Urothelium cell line (cell line): ENCODE measurements at regions not wholly inside any gene's neighbourhood (a gene's known extent, or its start where the extent isn't known, plus 50 kb on each side); places are given as distances from the start of the nearest gene placed in this dataset.
A peak's percentile ranks its signal among the peaks of the same experiment; 100 is the strongest.
"Not testable (repeated sequence)": the region's sequence is repeated elsewhere in the genome, so short reads cannot be mapped to it uniquely, and the experiment has no call there.

ENCODE experiments used
- DNase-seq: peaks from one replicate; pipeline ENCODE4 v3.0.0; 2011; ENCODE audit warnings: low spot score, mixed read lengths
- FAIRE-seq: peaks from 2 replicates; lab custom pipeline; 2011; peaks lifted over from hg19 to GRCh38; lab: Jason Lieb, UNC

- FAIRE-seq (no peak), DNase-seq (no peak)
Observed at GRCh38 chr21:22691658-22692057, 1693.4 kb downstream of the NCAM2 start.

GRCh38 chr21:22703521-22703920, 1705.3 kb downstream of the NCAM2 start:
- DNase-seq (no peak), FAIRE-seq (no peak)

- DNase-seq (no peak), FAIRE-seq (no peak)
Observed at GRCh38 chr21:22710721-22711120, 1712.5 kb downstream of the NCAM2 start.

GRCh38 chr21:22711636-22712035, 1713.4 kb downstream of the NCAM2 start:
- FAIRE-seq (no peak), DNase-seq (no peak)

- DNase-seq (no peak), FAIRE-seq (no peak)
Observed at GRCh38 chr21:22725436-22725835, 1727.2 kb downstream of the NCAM2 start.

GRCh38 chr21:22728091-22728490, 1729.9 kb downstream of the NCAM2 start:
- no peak for DNase-seq
- FAIRE-seq = no peak

- FAIRE-seq = no peak
- no peak for DNase-seq
Observed at GRCh38 chr21:22743085-22743484, 1744.9 kb downstream of the NCAM2 start.

- FAIRE-seq (no peak), DNase-seq (no peak)
Observed at GRCh38 chr21:22754746-22755145, 1756.5 kb downstream of the NCAM2 start.

GRCh38 chr21:22758478-22758877, 1760.3 kb downstream of the NCAM2 start:
- FAIRE-seq = no peak
- peak; percentile 4 for DNase-seq

- FAIRE-seq (no peak), DNase-seq (no peak)
Observed at GRCh38 chr21:22762463-22762862, 1764.3 kb downstream of the NCAM2 start.

GRCh38 chr21:22763442-22763841, 1765.2 kb downstream of the NCAM2 start:
- FAIRE-seq (no peak), DNase-seq (no peak)

GRCh38 chr21:22764222-22764621, 1766.0 kb downstream of the NCAM2 start:
- FAIRE-seq (no peak), DNase-seq (no peak)

GRCh38 chr21:22791376-22791775, 1793.2 kb downstream of the NCAM2 start:
- no peak for FAIRE-seq
- no peak for DNase-seq

GRCh38 chr21:22791986-22792560, 1793.9 kb downstream of the NCAM2 start:
- no peak for FAIRE-seq
- peak; percentile 20 for DNase-seq

GRCh38 chr21:22795091-22795490, 1796.9 kb downstream of the NCAM2 start:
- FAIRE-seq (no peak), DNase-seq (no peak)

GRCh38 chr21:22795644-22796043, 1797.4 kb downstream of the NCAM2 start:
- DNase-seq (no peak), FAIRE-seq (no peak)

- DNase-seq (no peak), FAIRE-seq (no peak)
Observed at GRCh38 chr21:22796147-22796546, 1797.9 kb downstream of the NCAM2 start.

- DNase-seq = no peak
- FAIRE-seq = no peak
Observed at GRCh38 chr21:22804151-22804550, 1805.9 kb downstream of the NCAM2 start.

GRCh38 chr21:22806278-22806677, 1808.1 kb downstream of the NCAM2 start:
- DNase-seq (no peak), FAIRE-seq (no peak)

- DNase-seq (no peak), FAIRE-seq (no peak)
Observed at GRCh38 chr21:22813201-22813600, 1815.0 kb downstream of the NCAM2 start.

GRCh38 chr21:22818681-22819485, 1820.7 kb downstream of the NCAM2 start:
- not testable (repeated sequence) for FAIRE-seq, DNase-seq

- DNase-seq = no peak
- FAIRE-seq = no peak
Observed at GRCh38 chr21:22827422-22827821, 1829.2 kb downstream of the NCAM2 start.
